Transverse colon (tissue), 3 donors: ENCODE measurements at regions not wholly inside any gene's neighbourhood (a gene's known extent, or its start where the extent isn't known, plus 50 kb on each side); places are given as distances from the start of the nearest gene placed in this dataset.

Source experiments
- CTCF ChIP-seq, 5 experiments: fragments of 200-600 bp in 3 of 5; fragments of 450-650 bp in 2 of 5; sonication (generic) in 3 of 5; IDR thresholded peaks; 1 replicate in 2 of 5; 2 replicates in 3 of 5; pipeline ENCODE4 v1.5.1; 2016 to 2017; ENCODE audit warnings: antibody characterized with exemption in 5 of 5, inconsistent platforms in 3 of 5, mild to moderate bottlenecking in 2 of 5, moderate library complexity in 1 of 5
- EP300 ChIP-seq: sonication (generic); formaldehyde crosslinking; IDR thresholded peaks from one replicate; pipeline ENCODE4 v1.6.1; 2017; ENCODE audit warnings: antibody characterized with exemption, low read depth

GRCh38 chr7:81013083-81013817, 94.4 kb upstream of the SEMA3C start:
- no peak for TF ChIP-seq EP300
- no peak for TF ChIP-seq CTCF (IDR thresholded peaks at IDR 0.05)
